Panc1 (cell line): ENCODE measurements at regions not wholly inside any gene's neighbourhood (a gene's known extent, or its start where the extent isn't known, plus 50 kb on each side); places are given as distances from the start of the nearest gene placed in this dataset.

ENCODE experiments used
- TF ChIP-seq, protein P1 (sequence below), 2 experiments: IDR thresholded peaks; 2 replicates each; pipeline ENCODE4 v1.6.1; 2011 to 2012; ENCODE audit warnings: low read depth in 2 of 2, control low read depth in 1 of 2, low read length in 1 of 2, mild to moderate bottlenecking in 1 of 2, moderate library complexity in 1 of 2; ENCODE audit not compliant: insufficient read depth in 1 of 2
- TF ChIP-seq, protein P2 (sequence below): fragments of 450-650 bp; IDR thresholded peaks from 2 replicates; pipeline ENCODE4 v1.5.1; 2017; ENCODE audit warnings: mild to moderate bottlenecking

DNA sequence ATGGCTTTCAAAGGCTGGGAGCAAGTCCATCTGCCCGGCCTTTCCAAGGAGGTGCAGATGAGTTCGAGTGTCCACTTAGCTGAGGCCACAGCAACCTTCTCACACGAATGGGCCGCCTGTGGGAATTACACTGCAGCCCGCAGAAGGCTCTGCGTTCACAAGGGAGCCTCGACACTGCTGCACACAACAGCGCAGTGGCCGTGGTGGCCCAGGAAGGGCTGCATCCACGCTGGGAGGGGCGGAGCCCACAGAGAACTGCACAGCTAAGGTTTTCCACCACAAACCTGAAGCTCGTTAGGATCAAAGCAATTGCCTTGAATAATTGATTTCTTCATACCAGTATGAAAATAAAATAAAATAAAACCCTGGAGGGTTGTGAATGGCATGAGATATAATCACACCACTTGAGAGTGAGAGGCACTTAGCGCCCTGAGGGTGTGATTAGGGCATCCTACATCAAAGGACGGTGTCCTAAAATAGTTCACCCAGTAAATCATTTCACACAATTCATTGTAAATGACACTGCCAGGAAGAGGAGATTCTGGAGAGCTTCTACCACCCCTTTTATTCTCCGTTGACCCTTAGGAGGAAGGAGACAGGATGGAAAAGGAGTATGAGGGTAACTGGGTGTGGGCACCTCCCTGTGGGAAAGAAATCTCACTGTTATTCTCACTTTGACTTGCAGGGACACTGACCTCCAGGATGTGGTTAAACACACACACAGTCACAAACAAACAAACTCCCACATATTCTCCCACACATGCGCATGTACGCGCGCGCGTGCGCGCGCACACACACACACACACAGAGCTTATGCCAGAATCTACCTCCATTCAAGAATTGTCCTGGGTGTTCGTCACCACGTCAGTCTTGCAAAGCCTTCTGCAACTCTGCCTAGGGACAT, 256.6 kb upstream of the ID2 start:
- TF ChIP-seq, protein P1, sequence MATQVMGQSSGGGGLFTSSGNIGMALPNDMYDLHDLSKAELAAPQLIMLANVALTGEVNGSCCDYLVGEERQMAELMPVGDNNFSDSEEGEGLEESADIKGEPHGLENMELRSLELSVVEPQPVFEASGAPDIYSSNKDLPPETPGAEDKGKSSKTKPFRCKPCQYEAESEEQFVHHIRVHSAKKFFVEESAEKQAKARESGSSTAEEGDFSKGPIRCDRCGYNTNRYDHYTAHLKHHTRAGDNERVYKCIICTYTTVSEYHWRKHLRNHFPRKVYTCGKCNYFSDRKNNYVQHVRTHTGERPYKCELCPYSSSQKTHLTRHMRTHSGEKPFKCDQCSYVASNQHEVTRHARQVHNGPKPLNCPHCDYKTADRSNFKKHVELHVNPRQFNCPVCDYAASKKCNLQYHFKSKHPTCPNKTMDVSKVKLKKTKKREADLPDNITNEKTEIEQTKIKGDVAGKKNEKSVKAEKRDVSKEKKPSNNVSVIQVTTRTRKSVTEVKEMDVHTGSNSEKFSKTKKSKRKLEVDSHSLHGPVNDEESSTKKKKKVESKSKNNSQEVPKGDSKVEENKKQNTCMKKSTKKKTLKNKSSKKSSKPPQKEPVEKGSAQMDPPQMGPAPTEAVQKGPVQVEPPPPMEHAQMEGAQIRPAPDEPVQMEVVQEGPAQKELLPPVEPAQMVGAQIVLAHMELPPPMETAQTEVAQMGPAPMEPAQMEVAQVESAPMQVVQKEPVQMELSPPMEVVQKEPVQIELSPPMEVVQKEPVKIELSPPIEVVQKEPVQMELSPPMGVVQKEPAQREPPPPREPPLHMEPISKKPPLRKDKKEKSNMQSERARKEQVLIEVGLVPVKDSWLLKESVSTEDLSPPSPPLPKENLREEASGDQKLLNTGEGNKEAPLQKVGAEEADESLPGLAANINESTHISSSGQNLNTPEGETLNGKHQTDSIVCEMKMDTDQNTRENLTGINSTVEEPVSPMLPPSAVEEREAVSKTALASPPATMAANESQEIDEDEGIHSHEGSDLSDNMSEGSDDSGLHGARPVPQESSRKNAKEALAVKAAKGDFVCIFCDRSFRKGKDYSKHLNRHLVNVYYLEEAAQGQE (IDR thresholded peaks at IDR 0.05; ENCODE audit: insufficient read depth in 1 of 2, low read depth in 2 of 2, low read length in 1 of 2) = no peak
- TF ChIP-seq, protein P2, sequence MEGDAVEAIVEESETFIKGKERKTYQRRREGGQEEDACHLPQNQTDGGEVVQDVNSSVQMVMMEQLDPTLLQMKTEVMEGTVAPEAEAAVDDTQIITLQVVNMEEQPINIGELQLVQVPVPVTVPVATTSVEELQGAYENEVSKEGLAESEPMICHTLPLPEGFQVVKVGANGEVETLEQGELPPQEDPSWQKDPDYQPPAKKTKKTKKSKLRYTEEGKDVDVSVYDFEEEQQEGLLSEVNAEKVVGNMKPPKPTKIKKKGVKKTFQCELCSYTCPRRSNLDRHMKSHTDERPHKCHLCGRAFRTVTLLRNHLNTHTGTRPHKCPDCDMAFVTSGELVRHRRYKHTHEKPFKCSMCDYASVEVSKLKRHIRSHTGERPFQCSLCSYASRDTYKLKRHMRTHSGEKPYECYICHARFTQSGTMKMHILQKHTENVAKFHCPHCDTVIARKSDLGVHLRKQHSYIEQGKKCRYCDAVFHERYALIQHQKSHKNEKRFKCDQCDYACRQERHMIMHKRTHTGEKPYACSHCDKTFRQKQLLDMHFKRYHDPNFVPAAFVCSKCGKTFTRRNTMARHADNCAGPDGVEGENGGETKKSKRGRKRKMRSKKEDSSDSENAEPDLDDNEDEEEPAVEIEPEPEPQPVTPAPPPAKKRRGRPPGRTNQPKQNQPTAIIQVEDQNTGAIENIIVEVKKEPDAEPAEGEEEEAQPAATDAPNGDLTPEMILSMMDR = no peak
